Activated naive CD8-positive, alpha-beta T cell treated with anti-CD3 and anti-CD28 coated beads, Interleukin-2, amount 10 ng/mL, durations not matched to agents 7 days and 5 days (primary cell): ENCODE measurements at regions not wholly inside any gene's neighbourhood (a gene's known extent, or its start where the extent isn't known, plus 50 kb on each side); places are given as distances from the start of the nearest gene placed in this dataset.

Experiments
- ATAC-seq: fragments of 150-1000 bp; cut with Tn5 transposase; one replicate; pipeline ENCODE4 v1.10.0; 2021; ENCODE audit warnings: low read depth, moderate library complexity
- POLR2A ChIA-PET: fragments of 350-600 bp; sonication (Branson Sonifier 250); formaldehyde crosslinking; loops from one replicate; lab custom pipeline; 2021; ENCODE audit warnings: antibody characterized with exemption; lab: Charles Lee
- DNase-seq: peaks from one replicate; pipeline ENCODE4 v3.0.0; 2021
- H3K27ac Mint-ChIP-seq: one replicate; pipeline ENCODE4 v1.8.0; 2022; ENCODE audit warnings: mild to moderate bottlenecking, mixed read lengths
- H3K27me3 Mint-ChIP-seq: one replicate; pipeline ENCODE4 v1.8.0; 2022; ENCODE audit warnings: mild to moderate bottlenecking, moderate library complexity, mixed read lengths
- H3K36me3 Mint-ChIP-seq: one replicate; pipeline ENCODE4 v1.8.0; 2021; ENCODE audit warnings: mild to moderate bottlenecking, mixed read lengths
- H3K4me1 Mint-ChIP-seq: one replicate; pipeline ENCODE4 v1.8.0; 2021; ENCODE audit warnings: mixed read lengths
- H3K4me3 Mint-ChIP-seq: one replicate; pipeline ENCODE4 v1.8.0; 2022; ENCODE audit warnings: mild to moderate bottlenecking, moderate library complexity, mixed read lengths
- H3K9me3 Mint-ChIP-seq: one replicate; pipeline ENCODE4 v1.8.0; 2021; ENCODE audit warnings: mixed read lengths

DNA sequence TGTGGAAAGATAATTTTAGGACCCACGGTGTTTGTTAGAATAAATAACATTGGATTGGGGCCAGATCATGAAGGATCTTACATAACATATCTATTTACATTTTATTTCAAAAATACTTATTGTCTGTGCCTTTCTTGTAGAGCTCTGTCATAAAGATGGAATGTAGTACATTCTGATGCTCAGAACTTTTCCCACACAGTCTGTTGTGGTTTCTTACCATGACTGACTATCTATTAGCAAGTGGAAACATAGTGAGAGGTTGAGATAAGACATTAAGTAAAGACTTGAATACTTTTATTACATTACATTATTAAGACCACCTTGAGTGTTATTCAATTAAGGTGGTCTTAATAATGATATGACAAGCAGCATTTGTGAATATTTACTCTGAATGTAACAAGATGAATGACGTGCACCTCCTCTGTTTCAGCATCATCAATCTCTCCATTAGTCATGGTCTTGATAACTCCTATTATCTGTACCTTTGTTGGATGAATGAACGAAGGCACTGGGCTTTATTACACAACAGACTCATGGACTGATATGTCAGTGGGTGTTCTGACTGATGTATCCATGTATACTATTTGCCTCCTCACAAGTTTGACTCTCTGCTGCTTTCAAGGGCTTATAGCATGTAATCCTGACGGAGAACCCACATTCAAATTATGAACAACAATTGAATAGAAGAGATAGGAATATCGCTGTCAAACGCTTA, 883.0 kb upstream of the FLRT2 start:
- no peak for DNase-seq
- no peaks in the 10 kb centered on the region for H3K36me3 Mint-ChIP-seq
- no peak for ATAC-seq
- peaks cover 5% of the 10 kb centered on the region for H3K9me3 Mint-ChIP-seq
- H3K27ac Mint-ChIP-seq, result no peak overlapping the region
- POLR2A ChIA-PET, result no interaction called here
- no peaks in the 10 kb centered on the region for H3K4me1 Mint-ChIP-seq
- no peak overlapping the region for H3K4me3 Mint-ChIP-seq
- H3K27me3 Mint-ChIP-seq, result no peaks in the 10 kb centered on the region

DNA sequence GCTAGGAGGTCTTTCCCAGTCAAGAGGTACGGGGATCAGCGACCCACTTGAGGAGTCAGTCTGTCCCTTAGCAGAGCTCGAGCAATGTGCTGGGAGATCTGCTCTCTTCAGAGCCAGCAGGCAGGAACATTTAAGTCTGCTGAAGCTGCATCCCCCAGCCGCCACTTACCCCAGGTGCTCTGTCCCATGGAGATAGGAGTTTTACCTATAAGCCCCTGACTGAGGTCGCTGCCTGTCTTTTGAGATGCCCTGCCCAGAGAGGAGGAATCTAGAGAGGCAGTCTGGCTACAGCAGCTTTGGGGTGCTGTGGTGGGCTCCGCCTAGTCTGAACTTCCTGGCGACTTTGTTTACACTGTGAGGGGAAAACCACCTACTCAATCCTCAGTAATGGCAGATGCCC, 874.9 kb upstream of the FLRT2 start:
- no peak for ATAC-seq
- no peaks in the 10 kb centered on the region for H3K4me1 Mint-ChIP-seq
- H3K27ac Mint-ChIP-seq, result no peak overlapping the region
- H3K36me3 Mint-ChIP-seq, result no peaks in the 10 kb centered on the region
- POLR2A ChIA-PET, result no interaction called here
- no peak overlapping the region for H3K4me3 Mint-ChIP-seq
- H3K27me3 Mint-ChIP-seq, result no peaks in the 10 kb centered on the region
- peaks cover 12% of the 10 kb centered on the region for H3K9me3 Mint-ChIP-seq
- no peak for DNase-seq

- no peak overlapping the region for H3K27ac Mint-ChIP-seq
- H3K36me3 Mint-ChIP-seq, result no peaks in the 10 kb centered on the region
- H3K27me3 Mint-ChIP-seq, result no peaks in the 10 kb centered on the region
- peaks cover 15% of the 10 kb centered on the region for H3K9me3 Mint-ChIP-seq
- DNase-seq (no peak), ATAC-seq (no peak)
- POLR2A ChIA-PET, result no interaction called here
- no peaks in the 10 kb centered on the region for H3K4me1 Mint-ChIP-seq
- no peak overlapping the region for H3K4me3 Mint-ChIP-seq
These were observed 872.0 kb upstream of the FLRT2 start for GRCh38 chr14:84657911-84658310.

DNA sequence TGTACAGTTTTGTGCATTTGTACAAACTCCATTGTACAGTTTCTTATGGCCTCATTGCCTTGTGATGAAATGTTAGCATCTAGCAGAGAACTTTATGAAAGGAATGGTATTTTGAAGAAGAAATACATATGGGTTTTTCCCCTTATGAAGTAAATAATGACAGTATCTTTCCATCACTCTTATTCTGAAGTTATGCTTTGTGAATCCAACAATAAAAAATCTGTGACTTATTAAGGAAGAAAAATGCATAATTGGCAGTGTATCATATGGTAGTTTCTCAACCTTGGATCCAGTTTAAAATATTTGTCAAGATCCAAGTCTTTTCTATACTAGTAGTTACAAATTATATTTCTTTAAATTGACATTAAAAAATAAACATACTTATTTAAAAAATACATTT, 859.1 kb upstream of the FLRT2 start:
- POLR2A ChIA-PET, result no interaction called here
- H3K27me3 Mint-ChIP-seq, result no peaks in the 10 kb centered on the region
- H3K4me3 Mint-ChIP-seq, result no peak overlapping the region
- DNase-seq (no peak), ATAC-seq (no peak)
- H3K9me3 Mint-ChIP-seq, result peaks cover 4% of the 10 kb centered on the region
- H3K27ac Mint-ChIP-seq, result no peak overlapping the region
- no peaks in the 10 kb centered on the region for H3K36me3 Mint-ChIP-seq
- no peaks in the 10 kb centered on the region for H3K4me1 Mint-ChIP-seq

DNA sequence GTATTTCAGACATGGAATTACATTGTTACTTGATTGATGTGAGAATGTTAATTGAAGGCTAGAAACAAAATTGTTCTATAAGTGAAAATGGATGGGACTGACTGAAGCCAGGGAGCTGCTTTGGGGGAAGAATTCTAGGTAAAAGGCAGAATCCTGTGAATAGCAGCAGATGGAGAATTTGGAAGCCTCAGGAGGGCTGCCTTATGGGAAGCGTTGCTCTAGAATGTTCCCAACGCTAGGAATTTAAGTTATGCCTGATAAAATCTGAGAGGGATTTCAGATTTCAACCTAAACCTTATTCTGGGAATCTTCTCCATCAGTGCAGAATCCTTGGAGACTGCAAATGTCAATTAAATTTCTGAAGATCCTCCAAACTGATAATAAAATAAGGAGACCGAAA, 858.2 kb upstream of the FLRT2 start:
- Mint-ChIP-seq H3K27me3 (no peaks in the 10 kb centered on the region), H3K4me3 (no peak overlapping the region), H3K27ac (no peak overlapping the region), H3K4me1 (no peaks in the 10 kb centered on the region), H3K9me3 (peaks cover 1% of the 10 kb centered on the region), H3K36me3 (no peaks in the 10 kb centered on the region)
- POLR2A ChIA-PET, result no interaction called here
- DNase-seq (no peak), ATAC-seq (no peak)

DNA sequence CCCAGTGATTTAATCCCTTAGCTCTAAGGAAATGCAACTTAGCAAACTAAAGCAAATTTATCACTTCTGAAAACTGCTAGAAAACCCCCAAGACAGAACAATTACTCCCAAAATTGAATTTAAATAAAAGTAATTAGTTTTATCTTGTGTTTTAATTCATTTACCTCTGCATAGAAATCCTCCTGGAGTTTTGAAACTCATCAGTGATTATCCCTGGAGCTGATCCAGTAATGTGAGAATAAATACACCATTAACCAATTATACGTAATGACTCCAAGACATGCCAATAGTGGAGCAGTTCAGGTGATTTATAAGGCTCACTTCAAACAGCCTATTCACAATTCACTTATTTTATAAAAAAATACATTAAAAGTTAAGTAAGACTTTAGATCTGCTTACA, 855.3 kb upstream of the FLRT2 start:
- ATAC-seq, result no peak
- H3K4me3 Mint-ChIP-seq, result no peak overlapping the region
- H3K27ac Mint-ChIP-seq, result no peak overlapping the region
- peaks cover 4% of the 10 kb centered on the region for H3K9me3 Mint-ChIP-seq
- no peaks in the 10 kb centered on the region for H3K4me1 Mint-ChIP-seq
- no peaks in the 10 kb centered on the region for H3K36me3 Mint-ChIP-seq
- H3K27me3 Mint-ChIP-seq, result no peaks in the 10 kb centered on the region
- DNase-seq, result no peak
- POLR2A ChIA-PET, result no interaction called here

- ATAC-seq, result no peak
These were observed 843.4 kb upstream of the FLRT2 start for GRCh38 chr14:84686550-84686949.

GRCh38 chr14:84688297-84689025, 841.5 kb upstream of the FLRT2 start:
- no peaks in the 10 kb centered on the region for H3K27me3 Mint-ChIP-seq
- no peak overlapping the region for H3K27ac Mint-ChIP-seq

More at GRCh38 chr14:84686550-84686949, 843.4 kb upstream of the FLRT2 start:
- no peak overlapping the region for H3K27ac Mint-ChIP-seq
- POLR2A ChIA-PET, result no interaction called here
- peaks cover 3% of the 10 kb centered on the region for H3K9me3 Mint-ChIP-seq
- H3K36me3 Mint-ChIP-seq, result no peaks in the 10 kb centered on the region
- no peaks in the 10 kb centered on the region for H3K4me1 Mint-ChIP-seq
- no peak for DNase-seq
- H3K4me3 Mint-ChIP-seq, result no peak overlapping the region
- H3K27me3 Mint-ChIP-seq, result no peaks in the 10 kb centered on the region

DNA sequence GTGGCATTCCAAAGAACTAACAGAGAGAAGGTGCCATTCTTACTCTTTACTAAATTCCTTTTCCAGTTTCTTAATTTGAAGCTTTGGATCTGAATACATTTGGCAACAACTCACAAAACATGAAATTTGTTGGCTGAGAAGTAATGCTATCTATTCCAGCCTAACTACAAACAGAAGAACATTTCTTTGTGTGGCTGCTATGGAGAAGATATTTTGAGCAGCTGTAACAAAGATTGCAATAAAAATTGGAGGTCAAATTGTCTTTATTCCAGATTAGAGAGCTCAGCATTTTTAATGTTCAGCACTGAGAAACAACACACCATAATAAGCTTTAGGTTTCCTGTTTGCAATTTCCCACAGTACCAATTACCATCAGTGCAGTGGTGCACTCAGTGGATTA, 835.8 kb upstream of the FLRT2 start:
- POLR2A ChIA-PET, result no interaction called here
- H3K27ac Mint-ChIP-seq, result no peak overlapping the region
- no peaks in the 10 kb centered on the region for H3K27me3 Mint-ChIP-seq
- no peak for ATAC-seq
- no peak overlapping the region for H3K4me3 Mint-ChIP-seq
- H3K4me1 Mint-ChIP-seq, result no peaks in the 10 kb centered on the region
- H3K9me3 Mint-ChIP-seq, result peaks cover 3% of the 10 kb centered on the region
- DNase-seq, result no peak
- H3K36me3 Mint-ChIP-seq, result no peaks in the 10 kb centered on the region

More at GRCh38 chr14:84688297-84689025, 841.5 kb upstream of the FLRT2 start:
- POLR2A ChIA-PET, result no interaction called here
- H3K4me3 Mint-ChIP-seq, result no peak overlapping the region
- peaks cover 3% of the 10 kb centered on the region for H3K9me3 Mint-ChIP-seq
- no peaks in the 10 kb centered on the region for H3K36me3 Mint-ChIP-seq
- H3K4me1 Mint-ChIP-seq, result no peaks in the 10 kb centered on the region
- ATAC-seq (no peak), DNase-seq (no peak)

DNA sequence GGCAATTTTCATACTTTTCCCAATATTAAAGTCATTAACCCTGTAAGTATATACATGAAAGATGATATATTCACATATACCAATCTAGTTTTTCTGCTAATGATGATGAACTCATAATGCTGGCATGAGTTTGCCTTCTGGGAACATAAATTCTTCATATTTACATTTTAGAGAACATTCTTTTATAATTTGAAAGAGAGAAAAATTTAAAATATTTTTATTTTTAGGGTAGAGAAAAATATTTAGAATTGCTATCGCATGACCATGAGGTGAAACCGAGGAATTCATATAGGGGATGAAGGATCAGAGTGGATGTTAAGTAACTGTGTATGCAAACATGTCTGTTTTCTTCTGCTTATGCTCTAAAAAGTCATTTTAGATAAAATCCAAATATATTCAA, 825.3 kb upstream of the FLRT2 start:
- Mint-ChIP-seq H3K4me1 (no peaks in the 10 kb centered on the region), H3K4me3 (no peak overlapping the region), H3K9me3 (peaks cover 2% of the 10 kb centered on the region), H3K27me3 (no peaks in the 10 kb centered on the region), H3K27ac (no peak overlapping the region), H3K36me3 (no peaks in the 10 kb centered on the region)
- ATAC-seq (no peak), DNase-seq (no peak)
- POLR2A ChIA-PET, result no interaction called here

DNA sequence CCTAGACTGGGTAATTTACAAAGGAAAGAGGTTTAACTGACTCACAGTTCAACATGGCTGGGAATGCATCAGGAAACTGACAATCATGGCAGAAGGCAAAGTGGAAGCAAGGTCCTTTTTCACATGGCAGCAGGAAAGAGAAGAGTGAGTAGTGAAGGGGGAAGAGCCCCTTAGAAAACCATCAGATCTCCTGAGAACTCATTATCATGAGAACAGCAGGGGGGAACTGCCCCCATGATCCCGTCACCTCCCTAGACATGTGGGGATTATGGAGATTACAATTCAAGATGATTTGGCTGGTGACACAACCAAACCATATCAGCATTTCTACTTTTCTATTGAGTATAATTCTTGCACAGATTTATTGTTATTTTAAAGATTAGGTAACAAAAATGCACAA, 822.1 kb upstream of the FLRT2 start:
- Mint-ChIP-seq H3K36me3 (no peaks in the 10 kb centered on the region), H3K4me3 (no peak overlapping the region), H3K4me1 (no peaks in the 10 kb centered on the region), H3K27ac (no peak overlapping the region), H3K9me3 (peaks cover 2% of the 10 kb centered on the region), H3K27me3 (no peaks in the 10 kb centered on the region)
- DNase-seq (no peak), ATAC-seq (no peak)
- POLR2A ChIA-PET, result no interaction called here

DNA sequence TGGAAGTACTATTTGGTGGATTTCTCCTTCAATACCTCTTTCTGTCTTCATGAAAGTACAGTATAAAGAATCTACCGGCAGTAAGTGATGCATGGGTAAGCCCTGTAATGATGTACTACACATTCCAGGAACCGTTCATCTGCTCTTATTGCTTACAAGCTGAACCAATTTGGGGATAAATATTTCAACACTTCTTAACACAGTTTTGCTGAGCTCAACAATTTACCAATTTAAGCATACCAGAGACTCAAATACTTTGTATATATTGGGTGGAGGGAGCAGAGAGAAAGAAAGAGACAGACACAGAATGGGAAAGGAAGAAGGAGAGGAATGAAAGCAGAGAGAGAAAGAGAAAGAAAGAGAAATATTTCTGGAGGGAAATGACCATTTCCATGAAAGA, 821.1 kb upstream of the FLRT2 start:
- no peaks in the 10 kb centered on the region for H3K4me1 Mint-ChIP-seq
- H3K9me3 Mint-ChIP-seq, result peaks cover 3% of the 10 kb centered on the region
- POLR2A ChIA-PET, result no interaction called here
- DNase-seq (no peak), ATAC-seq (no peak)
- no peaks in the 10 kb centered on the region for H3K36me3 Mint-ChIP-seq
- no peak overlapping the region for H3K27ac Mint-ChIP-seq
- no peak overlapping the region for H3K4me3 Mint-ChIP-seq
- no peaks in the 10 kb centered on the region for H3K27me3 Mint-ChIP-seq

- DNase-seq (no peak), ATAC-seq (no peak)
- POLR2A ChIA-PET, result no interaction called here
- peaks cover 3% of the 10 kb centered on the region for H3K9me3 Mint-ChIP-seq
- no peaks in the 10 kb centered on the region for H3K27me3 Mint-ChIP-seq
- H3K4me1 Mint-ChIP-seq, result no peaks in the 10 kb centered on the region
- H3K4me3 Mint-ChIP-seq, result no peak overlapping the region
- no peaks in the 10 kb centered on the region for H3K36me3 Mint-ChIP-seq
- no peak overlapping the region for H3K27ac Mint-ChIP-seq
These were observed 803.5 kb upstream of the FLRT2 start for GRCh38 chr14:84726471-84726870.

DNA sequence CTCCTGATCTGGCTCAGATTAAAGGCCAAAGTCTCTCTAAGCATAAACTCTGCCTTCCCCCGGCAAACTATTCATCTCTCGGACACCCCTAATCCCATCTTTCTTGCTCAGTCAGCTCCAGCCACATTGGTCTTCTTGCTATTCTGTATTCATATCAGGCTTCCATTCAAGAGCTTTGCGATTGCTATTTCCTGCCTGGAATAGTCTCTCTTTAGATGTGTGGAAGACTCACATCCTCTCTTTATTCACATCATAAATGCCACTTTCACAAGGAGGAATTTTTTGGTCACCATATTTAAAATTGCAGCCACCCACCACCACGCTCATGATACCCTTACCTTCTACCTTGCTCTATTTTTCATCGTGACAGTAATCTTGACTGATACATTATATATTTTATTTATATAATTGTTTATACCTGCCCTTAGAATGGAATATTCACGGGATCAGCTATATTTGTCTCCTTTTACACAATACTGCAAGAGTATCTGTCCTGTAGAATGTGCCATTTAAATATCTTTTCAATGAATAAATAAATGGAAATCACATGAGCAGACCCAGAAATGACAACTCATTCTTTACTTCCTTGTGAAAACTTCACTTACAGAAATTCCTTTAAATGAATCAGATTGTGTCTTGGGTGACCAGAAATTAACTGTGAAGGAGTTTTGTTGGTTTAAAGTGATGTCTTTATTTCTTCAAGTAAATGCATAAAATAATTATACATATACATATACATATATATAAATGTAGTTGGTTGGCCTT, 780.6 kb upstream of the FLRT2 start:
- H3K27me3 Mint-ChIP-seq, result no peaks in the 10 kb centered on the region
- POLR2A ChIA-PET, result no interaction called here
- H3K4me3 Mint-ChIP-seq, result no peak overlapping the region
- DNase-seq, result no peak
- no peaks in the 10 kb centered on the region for H3K36me3 Mint-ChIP-seq
- H3K27ac Mint-ChIP-seq, result no peak overlapping the region
- H3K9me3 Mint-ChIP-seq, result peaks cover 8% of the 10 kb centered on the region
- no peak for ATAC-seq
- H3K4me1 Mint-ChIP-seq, result no peaks in the 10 kb centered on the region
